ENCODE measurements at regions not wholly inside any gene's neighbourhood (a gene's known extent, or its start where the extent isn't known, plus 50 kb on each side); places are given as distances from the start of the nearest gene placed in this dataset.

DNA sequence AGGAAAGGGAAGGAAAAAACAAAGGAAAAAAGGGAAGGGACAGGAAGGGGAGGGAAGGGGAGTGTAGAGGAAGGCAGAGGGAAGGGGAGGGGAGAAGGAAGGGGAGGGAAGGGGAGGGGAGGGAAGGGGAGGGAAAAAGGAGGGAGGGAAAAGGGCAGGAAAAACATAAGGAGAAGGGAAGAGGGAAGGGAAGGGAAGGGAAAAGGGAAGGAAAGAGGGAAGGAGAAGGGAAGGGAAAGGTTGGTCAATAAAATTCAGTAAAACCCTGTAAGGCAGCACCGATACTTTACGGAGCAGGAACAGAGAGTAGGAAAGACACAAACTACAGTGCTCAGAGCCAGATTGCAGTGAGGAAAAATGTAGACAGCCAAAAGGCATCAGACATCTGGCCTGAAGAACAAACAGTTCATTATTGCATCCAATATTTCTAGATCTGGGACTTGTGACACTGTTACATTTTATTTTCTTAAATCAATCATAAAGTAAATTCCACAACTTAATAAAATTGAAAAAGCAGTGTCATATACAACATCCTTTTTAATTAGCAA is 322.0 kb downstream of the CRPPA start:
- TF ChIP-seq FOXA2 (IDR thresholded peaks at IDR 0.05) (no peak), MAX (IDR thresholded peaks at IDR 0.05) (no peak), JUND (IDR thresholded peaks at IDR 0.05) (no peak), CTCF (IDR thresholded peaks at IDR 0.05; ENCODE audit: low read depth, low read length, missing input control) (no peak), YY1 (IDR thresholded peaks at IDR 0.05) (no peak), SP1 (IDR thresholded peaks at IDR 0.05) (no peak), FOXA1 (IDR thresholded peaks at IDR 0.05) (no peak), RAD21 (IDR thresholded peaks at IDR 0.05) (no peak)
- TF ChIP-seq, protein P1, sequence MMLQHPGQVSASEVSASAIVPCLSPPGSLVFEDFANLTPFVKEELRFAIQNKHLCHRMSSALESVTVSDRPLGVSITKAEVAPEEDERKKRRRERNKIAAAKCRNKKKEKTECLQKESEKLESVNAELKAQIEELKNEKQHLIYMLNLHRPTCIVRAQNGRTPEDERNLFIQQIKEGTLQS (IDR thresholded peaks at IDR 0.05), result no peak
- TF ChIP-seq, protein P2, sequence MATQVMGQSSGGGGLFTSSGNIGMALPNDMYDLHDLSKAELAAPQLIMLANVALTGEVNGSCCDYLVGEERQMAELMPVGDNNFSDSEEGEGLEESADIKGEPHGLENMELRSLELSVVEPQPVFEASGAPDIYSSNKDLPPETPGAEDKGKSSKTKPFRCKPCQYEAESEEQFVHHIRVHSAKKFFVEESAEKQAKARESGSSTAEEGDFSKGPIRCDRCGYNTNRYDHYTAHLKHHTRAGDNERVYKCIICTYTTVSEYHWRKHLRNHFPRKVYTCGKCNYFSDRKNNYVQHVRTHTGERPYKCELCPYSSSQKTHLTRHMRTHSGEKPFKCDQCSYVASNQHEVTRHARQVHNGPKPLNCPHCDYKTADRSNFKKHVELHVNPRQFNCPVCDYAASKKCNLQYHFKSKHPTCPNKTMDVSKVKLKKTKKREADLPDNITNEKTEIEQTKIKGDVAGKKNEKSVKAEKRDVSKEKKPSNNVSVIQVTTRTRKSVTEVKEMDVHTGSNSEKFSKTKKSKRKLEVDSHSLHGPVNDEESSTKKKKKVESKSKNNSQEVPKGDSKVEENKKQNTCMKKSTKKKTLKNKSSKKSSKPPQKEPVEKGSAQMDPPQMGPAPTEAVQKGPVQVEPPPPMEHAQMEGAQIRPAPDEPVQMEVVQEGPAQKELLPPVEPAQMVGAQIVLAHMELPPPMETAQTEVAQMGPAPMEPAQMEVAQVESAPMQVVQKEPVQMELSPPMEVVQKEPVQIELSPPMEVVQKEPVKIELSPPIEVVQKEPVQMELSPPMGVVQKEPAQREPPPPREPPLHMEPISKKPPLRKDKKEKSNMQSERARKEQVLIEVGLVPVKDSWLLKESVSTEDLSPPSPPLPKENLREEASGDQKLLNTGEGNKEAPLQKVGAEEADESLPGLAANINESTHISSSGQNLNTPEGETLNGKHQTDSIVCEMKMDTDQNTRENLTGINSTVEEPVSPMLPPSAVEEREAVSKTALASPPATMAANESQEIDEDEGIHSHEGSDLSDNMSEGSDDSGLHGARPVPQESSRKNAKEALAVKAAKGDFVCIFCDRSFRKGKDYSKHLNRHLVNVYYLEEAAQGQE (IDR thresholded peaks at IDR 0.05), result no peak

All from liver (tissue), 3 donors.